HEK293 (cell line): ENCODE measurements at regions not wholly inside any gene's neighbourhood (a gene's known extent, or its start where the extent isn't known, plus 50 kb on each side); places are given as distances from the start of the nearest gene placed in this dataset.

ENCODE experiments used
- CTCF ChIA-PET: fragments of 350-600 bp; formaldehyde crosslinking; extraction: SDS; loops from one replicate; lab custom pipeline; 2021; ENCODE audit warnings: antibody characterized with exemption; lab: Yijun Ruan, JAX
- POLR2A ChIA-PET: fragments of 300-600 bp; formaldehyde crosslinking; extraction: SDS; loops from one replicate; lab custom pipeline; 2020; ENCODE audit warnings: antibody characterized with exemption, inconsistent platforms; lab: Yijun Ruan, JAX
- H3K27ac ChIP-seq: fragments of 200-500 bp; sonication (Bioruptor generic); 2 replicates; pipeline ENCODE4 v1.5.1; 2014; ENCODE audit warnings: low read depth, low read length, control low read depth, inconsistent platforms; ENCODE audit errors: extremely low read depth
- H3K36me3 ChIP-seq, 2 experiments: fragments of 200-500 bp in 1 of 2; sonication (Bioruptor generic) in 1 of 2; 1 replicate in 1 of 2; 2 replicates in 1 of 2; pipeline ENCODE4 v1.5.1; 2014 to 2017; ENCODE audit warnings: inconsistent platforms in 2 of 2, low read length in 2 of 2; ENCODE audit not compliant: control insufficient read depth in 2 of 2, insufficient read depth in 1 of 2
- H3K4me1 ChIP-seq: fragments of 200-500 bp; sonication (Bioruptor generic); 2 replicates; pipeline ENCODE4 v1.5.1; 2014; ENCODE audit warnings: mild to moderate bottlenecking, low read length, inconsistent platforms; ENCODE audit not compliant: control insufficient read depth, insufficient read depth
- H3K4me3 ChIP-seq: 2 replicates; pipeline ENCODE4 v1.5.1; 2011; ENCODE audit warnings: low read depth, mild to moderate bottlenecking, control low read depth, low read length, moderate library complexity
- H3K9me3 ChIP-seq: fragments of 200-500 bp; sonication (Bioruptor generic); 2 replicates; pipeline ENCODE4 v1.5.1; 2014; ENCODE audit warnings: low read depth, low read length, inconsistent platforms; ENCODE audit not compliant: control insufficient read depth, insufficient read depth
- HOXD13 ChIP-seq: sonication (generic); formaldehyde crosslinking; IDR thresholded peaks from 2 replicates; pipeline ENCODE4 v1.8.0; 2022; ENCODE audit warnings: missing genetic modification reagents, borderline replicate concordance
- KLF8 ChIP-seq: fragments of 450-650 bp; formaldehyde crosslinking; IDR thresholded peaks from 2 replicates; pipeline ENCODE4 v1.5.1; 2016; ENCODE audit warnings: missing biosample characterization, missing genetic modification characterization
- MEIS1 ChIP-seq: sonication (generic); formaldehyde crosslinking; IDR thresholded peaks from 2 replicates; pipeline ENCODE4 v1.8.1; 2022; ENCODE audit warnings: missing genetic modification reagents, mild to moderate bottlenecking, borderline replicate concordance
- PRDM4 ChIP-seq: fragments of 450-650 bp; formaldehyde crosslinking; IDR thresholded peaks from 2 replicates; pipeline ENCODE4 v1.5.1; 2017; ENCODE audit warnings: missing biosample characterization, missing genetic modification characterization
- ZBTB1 ChIP-seq: fragments of 450-650 bp; formaldehyde crosslinking; IDR thresholded peaks from 2 replicates; pipeline ENCODE4 v1.5.1; 2016; ENCODE audit warnings: missing biosample characterization, missing genetic modification characterization
- ZBTB8A ChIP-seq: fragments of 450-650 bp; formaldehyde crosslinking; IDR thresholded peaks from 2 replicates; pipeline ENCODE4 v1.5.1; 2016; ENCODE audit warnings: missing biosample characterization, missing genetic modification characterization
- ZFP41 ChIP-seq: fragments of 450-650 bp; formaldehyde crosslinking; IDR thresholded peaks from 2 replicates; pipeline ENCODE4 v1.5.1; 2016; ENCODE audit warnings: missing biosample characterization, missing genetic modification characterization, borderline replicate concordance
- ZNF138 ChIP-seq: fragments of 450-650 bp; formaldehyde crosslinking; IDR thresholded peaks from 2 replicates; pipeline ENCODE4 v1.5.1; 2016; ENCODE audit warnings: missing biosample characterization, missing genetic modification characterization, borderline replicate concordance
- ZNF16 ChIP-seq: fragments of 450-650 bp; formaldehyde crosslinking; IDR thresholded peaks from 2 replicates; pipeline ENCODE4 v1.5.1; 2016; ENCODE audit warnings: low read depth, missing biosample characterization, missing genetic modification characterization
- ZNF211 ChIP-seq: fragments of 450-650 bp; formaldehyde crosslinking; IDR thresholded peaks from 2 replicates; pipeline ENCODE4 v1.5.1; 2016; ENCODE audit warnings: low read depth, missing biosample characterization, missing genetic modification characterization
- ZNF214 ChIP-seq: fragments of 450-650 bp; formaldehyde crosslinking; IDR thresholded peaks from 2 replicates; pipeline ENCODE4 v1.5.1; 2017; ENCODE audit warnings: missing biosample characterization, mild to moderate bottlenecking, missing genetic modification characterization, borderline replicate concordance
- ZNF239 ChIP-seq: fragments of 450-650 bp; formaldehyde crosslinking; IDR thresholded peaks from 2 replicates; pipeline ENCODE4 v1.5.1; 2016; ENCODE audit warnings: missing biosample characterization, missing genetic modification characterization
- ZNF311 ChIP-seq: fragments of 450-650 bp; formaldehyde crosslinking; IDR thresholded peaks from 2 replicates; pipeline ENCODE4 v1.5.1; 2017; ENCODE audit warnings: missing biosample characterization, missing genetic modification characterization, borderline replicate concordance
- ZNF335 ChIP-seq: fragments of 450-650 bp; formaldehyde crosslinking; conservative IDR thresholded peaks from 2 replicates; pipeline ENCODE4 v1.5.1; 2016; ENCODE audit warnings: missing biosample characterization, missing genetic modification characterization
- ZNF404 ChIP-seq: fragments of 450-650 bp; formaldehyde crosslinking; IDR thresholded peaks from 2 replicates; pipeline ENCODE4 v1.5.1; 2017; ENCODE audit warnings: missing biosample characterization, missing genetic modification characterization
- ZNF449 ChIP-seq: fragments of 450-650 bp; formaldehyde crosslinking; IDR thresholded peaks from 2 replicates; pipeline ENCODE4 v1.5.1; 2017; ENCODE audit warnings: missing biosample characterization, mild to moderate bottlenecking, missing genetic modification characterization, moderate library complexity
- ZNF510 ChIP-seq: fragments of 450-650 bp; formaldehyde crosslinking; IDR thresholded peaks from 2 replicates; pipeline ENCODE4 v1.5.1; 2018; ENCODE audit warnings: mild to moderate bottlenecking, missing genetic modification characterization, missing biosample characterization; ENCODE audit not compliant: insufficient replicate concordance
- ZNF548 ChIP-seq: fragments of 450-650 bp; formaldehyde crosslinking; IDR thresholded peaks from 2 replicates; pipeline ENCODE4 v1.5.1; 2016; ENCODE audit warnings: missing biosample characterization, missing genetic modification characterization
- ZNF555 ChIP-seq: fragments of 450-650 bp; formaldehyde crosslinking; conservative IDR thresholded peaks from 2 replicates; pipeline ENCODE4 v1.5.1; 2017; ENCODE audit warnings: missing biosample characterization, mild to moderate bottlenecking, missing genetic modification characterization, inconsistent platforms
- ZNF600 ChIP-seq: fragments of 450-650 bp; formaldehyde crosslinking; IDR thresholded peaks from 2 replicates; pipeline ENCODE4 v1.5.1; 2016; ENCODE audit warnings: missing biosample characterization, missing genetic modification characterization
- ZNF677 ChIP-seq: fragments of 450-650 bp; IDR thresholded peaks from 2 replicates; pipeline ENCODE4 v1.5.0; 2018; ENCODE audit warnings: missing biosample characterization, mild to moderate bottlenecking, missing genetic modification characterization, moderate library complexity
- ZSCAN23 ChIP-seq: fragments of 450-650 bp; formaldehyde crosslinking; IDR thresholded peaks from 2 replicates; pipeline ENCODE4 v1.5.1; 2016; ENCODE audit warnings: missing biosample characterization, missing genetic modification characterization
- ZXDB ChIP-seq: fragments of 450-650 bp; formaldehyde crosslinking; IDR thresholded peaks from 2 replicates; pipeline ENCODE4 v1.5.1; 2016; ENCODE audit warnings: missing biosample characterization, missing genetic modification characterization
- TF ChIP-seq, protein P1 (sequence below): fragments of 450-650 bp; formaldehyde crosslinking; IDR thresholded peaks from 2 replicates; pipeline ENCODE4 v1.5.1; 2016; ENCODE audit warnings: missing biosample characterization, missing genetic modification characterization, borderline replicate concordance
- TF ChIP-seq, protein P2 (sequence below): fragments of 450-650 bp; formaldehyde crosslinking; IDR thresholded peaks from 2 replicates; pipeline ENCODE4 v1.5.1; 2016; ENCODE audit warnings: missing biosample characterization, missing genetic modification characterization

- no peak overlapping the region for H3K4me3 ChIP-seq
- CTCF ChIA-PET, result interaction anchor here (0.6 to 1.3 kb wide), 2 partner anchors 11 to 268 kb away, joined by 3 read pairs; no protein-coding TSS in a partner anchor
- H3K9me3 ChIP-seq, result 0 out of 2 replicates have a peak, but pooled peaks cover 2% of the 10 kb centered on the region
- H3K27ac ChIP-seq, result no peak overlapping the region
- H3K4me1 ChIP-seq, result no peaks in the 10 kb centered on the region
- no peaks in the 10 kb centered on the region for H3K36me3 ChIP-seq
- POLR2A ChIA-PET, result no interaction called here
- TF ChIP-seq ZNF214 (no peak), ZNF548 (tag by site-specific recombination) (no peak), ZBTB1 (tag by site-specific recombination) (no peak), ZNF404 (tag by site-specific recombination) (no peak), ZFP41 (tag by site-specific recombination) (no peak), ZNF311 (tag by site-specific recombination) (no peak), ZNF600 (no peak), ZSCAN23 (tag by site-specific recombination) (no peak), ZNF510 (tag by site-specific recombination) (no peak), ZNF16 (tag by site-specific recombination) (no peak), ZNF555 (tag by site-specific recombination) (no peak)
Observed at GRCh38 chr15:98304371-98304770, 343.9 kb downstream of the ARRDC4 start.

DNA sequence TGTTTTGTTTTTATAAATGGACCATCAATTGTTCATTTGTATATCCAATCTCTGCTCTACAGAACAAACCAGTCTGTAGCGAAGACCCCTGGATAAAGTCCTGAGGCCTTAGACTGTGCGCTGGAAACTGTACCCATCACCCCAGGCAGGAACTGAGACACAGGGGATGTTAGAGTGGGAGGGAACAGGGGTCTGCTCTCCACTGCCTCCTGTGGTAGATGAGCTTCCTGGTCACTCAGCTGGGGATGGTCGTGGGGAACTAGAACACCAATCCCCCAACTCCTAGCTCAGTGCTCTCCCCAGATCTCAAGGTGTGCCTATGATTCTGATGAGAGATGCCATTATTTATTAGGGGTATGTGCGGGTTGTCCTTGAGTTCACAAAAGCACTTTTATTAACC lies 340.2 kb upstream of the IGF1R start:
- ChIA-PET CTCF (interaction anchor here (0.7 to 3.4 kb wide), 6 partner anchors 17 to 526 kb away, joined by 3 to 18 read pairs (median 4); no protein-coding TSS in a partner anchor), POLR2A (no interaction called here)
- H3K27ac ChIP-seq, result no peak overlapping the region
- H3K9me3 ChIP-seq, result 0 out of 2 replicates have a peak, but pooled peaks cover under 1% of the 10 kb centered on the region
- no peaks in the 10 kb centered on the region for H3K36me3 ChIP-seq
- TF ChIP-seq MEIS1 (CRISPR knock-in tag) (no peak), ZBTB8A (tag by site-specific recombination) (no peak), ZNF239 (tag by site-specific recombination) (no peak), HOXD13 (CRISPR knock-in tag) (no peak), ZNF138 (tag by site-specific recombination) (no peak), ZNF449 (tag by site-specific recombination) (no peak), KLF8 (tag by site-specific recombination) (no peak), ZNF211 (tag by site-specific recombination) (no peak), ZNF335 (tag by site-specific recombination) (no peak), PRDM4 (tag by site-specific recombination) (no peak), ZNF677 (tag by site-specific recombination) (no peak), ZXDB (tag by site-specific recombination) (no peak)
- TF ChIP-seq, protein P1, sequence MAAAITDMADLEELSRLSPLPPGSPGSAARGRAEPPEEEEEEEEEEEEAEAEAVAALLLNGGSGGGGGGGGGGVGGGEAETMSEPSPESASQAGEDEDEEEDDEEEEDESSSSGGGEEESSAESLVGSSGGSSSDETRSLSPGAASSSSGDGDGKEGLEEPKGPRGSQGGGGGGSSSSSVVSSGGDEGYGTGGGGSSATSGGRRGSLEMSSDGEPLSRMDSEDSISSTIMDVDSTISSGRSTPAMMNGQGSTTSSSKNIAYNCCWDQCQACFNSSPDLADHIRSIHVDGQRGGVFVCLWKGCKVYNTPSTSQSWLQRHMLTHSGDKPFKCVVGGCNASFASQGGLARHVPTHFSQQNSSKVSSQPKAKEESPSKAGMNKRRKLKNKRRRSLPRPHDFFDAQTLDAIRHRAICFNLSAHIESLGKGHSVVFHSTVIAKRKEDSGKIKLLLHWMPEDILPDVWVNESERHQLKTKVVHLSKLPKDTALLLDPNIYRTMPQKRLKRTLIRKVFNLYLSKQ (tag by site-specific recombination), result no peak
- TF ChIP-seq, protein P2, sequence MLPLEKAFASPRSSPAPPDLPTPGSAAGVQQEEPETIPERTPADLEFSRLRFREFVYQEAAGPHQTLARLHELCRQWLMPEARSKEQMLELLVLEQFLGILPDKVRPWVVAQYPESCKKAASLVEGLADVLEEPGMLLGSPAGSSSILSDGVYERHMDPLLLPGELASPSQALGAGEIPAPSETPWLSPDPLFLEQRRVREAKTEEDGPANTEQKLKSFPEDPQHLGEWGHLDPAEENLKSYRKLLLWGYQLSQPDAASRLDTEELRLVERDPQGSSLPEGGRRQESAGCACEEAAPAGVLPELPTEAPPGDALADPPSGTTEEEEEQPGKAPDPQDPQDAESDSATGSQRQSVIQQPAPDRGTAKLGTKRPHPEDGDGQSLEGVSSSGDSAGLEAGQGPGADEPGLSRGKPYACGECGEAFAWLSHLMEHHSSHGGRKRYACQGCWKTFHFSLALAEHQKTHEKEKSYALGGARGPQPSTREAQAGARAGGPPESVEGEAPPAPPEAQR (tag by site-specific recombination), result no peak
- H3K4me1 ChIP-seq, result no peaks in the 10 kb centered on the region
- H3K4me3 ChIP-seq, result no peak overlapping the region
